NCI-H460 (cell line): ENCODE measurements at regions not wholly inside any gene's neighbourhood (a gene's known extent, or its start where the extent isn't known, plus 50 kb on each side); places are given as distances from the start of the nearest gene placed in this dataset.
A peak's percentile ranks its signal among the peaks of the same experiment; 100 is the strongest.

Source experiments
- DNase-seq: peaks from one replicate; pipeline ENCODE4 v3.0.0-alpha.2; 2016; ENCODE audit warnings: low read depth; ENCODE audit errors: extremely low read depth

DNA sequence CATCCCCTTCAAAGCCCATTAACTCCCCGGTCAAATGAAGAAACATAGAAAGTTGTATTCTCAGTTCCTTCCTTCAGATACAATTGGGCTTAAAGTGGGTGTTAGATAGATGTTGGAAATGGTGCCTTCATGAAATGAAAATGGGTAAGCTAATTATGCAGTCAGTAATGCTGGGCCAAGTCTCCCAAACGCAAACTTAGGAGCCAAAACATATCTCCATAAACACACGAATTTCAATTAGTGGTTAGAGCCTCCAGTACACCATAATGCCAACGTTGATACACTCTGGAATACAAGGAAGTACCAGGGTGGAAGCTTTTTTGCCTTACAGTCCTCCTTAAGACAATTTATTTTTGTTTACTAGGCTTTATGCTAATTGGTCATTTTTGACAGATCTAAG lies 1059.0 kb downstream of the TUSC7 start:
- no peak for DNase-seq

DNA sequence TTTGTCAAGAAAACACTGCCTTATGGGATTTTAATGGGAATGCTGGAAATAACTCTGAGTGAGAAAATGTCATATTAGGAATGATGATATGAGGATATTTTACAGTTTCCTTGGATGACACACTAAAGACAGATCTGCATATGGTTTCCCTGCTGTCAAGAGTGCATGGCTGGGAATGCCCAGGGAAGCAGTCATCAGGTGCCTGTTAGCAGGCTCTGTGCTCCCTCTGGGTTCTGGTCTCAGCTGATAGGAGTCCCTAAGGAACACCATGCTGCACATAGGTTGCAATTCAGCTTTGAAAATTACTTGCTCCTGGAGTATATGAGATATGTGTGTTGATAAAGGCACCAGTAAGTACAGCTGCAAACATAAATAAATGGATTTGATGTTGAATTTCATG lies 1064.6 kb downstream of the TUSC7 start:
- DNase-seq, result no peak

DNA sequence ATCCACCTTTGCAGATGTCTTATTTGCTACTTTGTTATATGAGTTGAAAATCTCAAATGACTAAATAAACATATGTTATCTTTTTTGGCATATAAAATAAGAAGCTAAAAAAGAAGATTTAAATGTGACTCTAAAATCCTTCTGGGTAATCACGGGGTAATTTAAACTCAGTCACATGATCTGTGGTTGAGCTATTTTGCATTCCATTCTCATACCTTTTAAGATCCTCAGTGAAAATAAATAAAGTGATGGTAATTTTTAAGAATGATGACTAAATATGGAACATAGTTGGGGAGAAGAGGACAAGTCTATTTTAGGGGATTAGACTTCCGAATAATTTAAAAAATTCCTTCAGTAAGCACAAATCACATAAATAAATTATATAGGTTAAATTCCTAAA lies 1076.8 kb downstream of the TUSC7 start:
- DNase-seq, result no peak

DNA sequence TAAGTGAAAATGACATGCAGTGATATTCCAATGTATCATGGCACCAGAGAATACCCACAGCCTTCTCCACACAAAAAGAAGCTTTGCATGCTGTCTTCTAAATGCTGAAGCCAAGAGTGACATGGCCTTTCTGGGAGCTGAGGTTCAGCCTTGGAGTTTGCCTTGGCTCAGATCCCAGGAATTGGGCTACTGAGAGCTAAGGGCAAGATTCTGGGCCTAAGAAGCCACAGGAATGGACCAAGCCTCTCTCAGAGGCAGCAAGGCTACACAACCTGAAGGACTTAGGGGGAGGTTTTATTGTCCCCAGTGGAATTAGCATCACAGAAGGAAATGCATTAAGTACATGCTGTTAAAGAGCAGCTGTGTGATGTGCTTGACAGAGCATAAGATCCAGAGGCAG lies 1078.5 kb downstream of the TUSC7 start:
- no peak for DNase-seq

DNA sequence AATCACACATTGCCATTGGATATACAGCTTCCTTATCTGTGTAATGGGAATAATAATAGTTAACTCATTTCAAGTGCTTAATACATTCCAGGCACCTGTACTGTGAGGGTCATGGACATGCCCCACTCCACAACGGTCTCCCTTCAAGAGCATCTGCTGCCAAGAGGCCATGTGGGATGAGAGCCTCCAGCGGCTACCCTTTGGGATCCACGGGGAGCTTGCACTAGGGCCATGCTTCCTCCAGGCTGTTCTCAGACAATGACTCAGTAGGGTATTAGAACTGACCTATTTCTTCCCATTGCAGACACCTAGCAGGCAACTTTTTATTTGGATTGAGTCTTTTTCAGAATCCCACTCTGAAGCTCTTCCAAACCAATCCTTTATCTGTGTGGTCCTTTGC lies 1078.9 kb downstream of the TUSC7 start:
- DNase-seq, result no peak

DNA sequence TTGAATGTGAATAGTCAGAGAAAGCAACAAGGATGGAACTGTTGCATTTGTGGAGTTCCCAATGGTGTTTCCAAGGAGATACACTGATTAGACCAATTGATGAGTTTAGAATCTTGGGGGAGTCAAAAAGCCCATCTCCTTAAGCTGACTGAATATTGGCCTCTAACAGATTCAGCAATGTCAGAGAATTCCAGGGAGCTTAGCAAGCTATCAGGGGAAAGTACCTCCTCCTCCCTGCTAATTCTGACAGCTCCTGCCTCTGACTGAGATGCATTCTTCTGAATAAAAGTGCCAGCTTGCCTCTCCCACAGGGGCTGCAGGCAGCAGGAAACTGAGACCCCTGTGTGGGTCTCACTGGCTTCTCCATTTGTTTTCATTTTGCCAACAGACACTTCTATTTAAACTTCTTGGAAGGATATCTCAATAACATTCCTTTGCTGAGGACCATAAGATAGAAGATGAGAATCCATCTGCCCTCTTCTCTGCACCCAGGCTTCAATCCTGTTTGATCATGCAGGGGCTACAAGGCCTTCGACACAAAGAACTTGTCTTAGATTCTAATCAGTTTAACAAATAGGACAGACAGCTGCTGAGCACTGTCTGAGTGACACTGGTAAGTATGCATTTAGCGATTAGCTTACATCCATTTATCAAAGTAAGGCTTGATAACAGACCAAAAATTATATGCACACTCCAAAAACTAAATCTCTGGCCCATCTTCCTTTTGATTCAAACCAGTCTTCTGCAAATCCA lies 1080.8 kb downstream of the TUSC7 start:
- DNase-seq, result no peak

DNA sequence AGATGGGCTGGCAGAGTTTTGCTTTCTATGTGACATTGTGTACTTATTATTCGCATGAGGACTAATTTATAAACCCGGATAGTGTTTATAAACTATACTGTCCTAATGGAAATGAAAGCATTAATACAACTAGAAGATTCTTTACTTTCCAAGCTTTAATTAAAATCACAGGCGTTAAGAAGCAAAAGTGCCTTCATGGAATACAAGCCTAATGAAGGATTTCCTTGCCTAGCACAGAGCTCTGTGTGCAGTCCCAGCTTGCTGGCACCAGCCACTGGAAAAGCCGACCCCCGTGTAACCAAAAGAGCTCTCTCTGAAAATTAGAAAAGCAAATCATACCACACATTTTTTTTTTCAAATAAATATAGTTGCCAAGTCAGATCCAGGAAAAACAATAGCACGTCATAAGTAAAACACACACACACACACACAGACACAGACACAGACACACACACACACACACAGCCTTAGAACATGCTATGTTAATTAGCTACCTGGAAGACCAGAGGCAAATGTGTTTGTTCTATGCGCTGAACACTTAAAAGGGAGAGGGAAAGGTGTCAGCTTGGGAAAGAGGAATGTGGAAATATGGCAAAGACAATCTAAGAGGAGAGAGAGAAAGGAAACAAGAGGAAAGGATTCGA lies 1084.2 kb downstream of the TUSC7 start:
- DNase-seq, result no peak

DNA sequence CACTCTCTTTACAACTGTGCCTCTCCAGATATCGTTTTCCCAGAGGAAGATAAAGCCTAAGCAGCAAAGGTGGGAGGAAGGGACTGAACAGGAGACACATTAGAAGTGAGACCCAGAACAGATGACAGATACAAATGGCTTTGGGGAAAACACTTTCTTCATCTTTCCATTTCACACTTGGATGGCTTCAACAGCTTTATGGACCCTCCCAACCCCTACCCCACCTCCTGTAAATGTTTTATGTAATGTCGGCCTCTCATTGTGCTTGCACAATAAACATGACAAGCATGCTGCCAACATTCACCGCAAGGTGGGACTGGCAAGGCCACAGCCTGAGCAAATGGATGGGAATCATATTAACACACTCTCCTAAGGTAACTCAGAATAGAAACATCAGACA lies 1088.6 kb downstream of the TUSC7 start:
- no peak for DNase-seq

DNA sequence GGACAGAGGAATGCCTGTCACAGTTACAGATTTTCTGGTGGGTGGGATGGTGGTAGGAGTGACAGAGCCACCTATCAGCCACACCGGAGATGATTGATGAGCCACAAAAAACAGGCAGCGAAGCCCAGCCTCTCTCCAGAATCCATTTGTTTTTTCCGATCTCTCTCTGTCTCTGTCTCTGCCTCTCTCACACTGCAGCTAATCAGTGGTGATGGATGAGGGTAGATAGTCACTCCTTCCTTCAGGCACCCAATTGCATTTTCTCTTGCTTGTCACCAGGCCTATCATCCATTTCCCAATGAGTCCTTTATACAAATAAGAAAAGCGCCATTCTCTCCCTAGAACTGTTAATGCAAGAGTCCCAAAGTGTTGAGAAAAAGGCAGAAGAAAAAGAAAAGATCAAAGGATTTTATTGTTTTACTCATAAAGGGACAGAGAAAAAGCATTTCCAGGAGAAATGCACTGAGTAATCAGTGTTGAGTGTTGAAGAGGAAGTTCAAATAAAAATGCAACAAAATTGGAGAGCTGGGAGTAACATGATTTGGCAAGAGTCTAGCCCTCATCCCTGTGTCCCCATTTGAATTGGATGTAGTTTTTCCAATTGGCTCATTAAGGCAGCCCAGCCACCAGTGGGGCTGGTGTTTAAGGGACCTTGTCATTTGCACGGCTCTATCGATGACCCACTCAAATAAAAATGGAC lies 1089.3 kb downstream of the TUSC7 start:
- no peak for DNase-seq

DNA sequence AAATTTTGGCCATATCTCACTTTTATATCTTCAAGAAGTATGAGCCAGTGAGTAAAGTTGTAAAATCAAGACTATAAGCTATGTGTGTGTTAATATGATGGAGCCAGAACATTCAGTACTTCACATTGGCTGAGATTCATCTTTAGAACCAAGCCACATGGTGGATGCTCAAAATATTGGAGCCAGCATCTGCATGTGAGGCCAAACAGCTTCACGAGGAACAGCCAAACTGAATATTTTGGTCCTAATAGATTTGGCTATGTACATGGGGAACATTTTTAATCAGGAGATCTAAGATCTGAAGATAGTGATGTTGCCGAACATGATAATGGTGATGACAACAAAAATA lies 1089.8 kb downstream of the TUSC7 start:
- no peak for DNase-seq

DNA sequence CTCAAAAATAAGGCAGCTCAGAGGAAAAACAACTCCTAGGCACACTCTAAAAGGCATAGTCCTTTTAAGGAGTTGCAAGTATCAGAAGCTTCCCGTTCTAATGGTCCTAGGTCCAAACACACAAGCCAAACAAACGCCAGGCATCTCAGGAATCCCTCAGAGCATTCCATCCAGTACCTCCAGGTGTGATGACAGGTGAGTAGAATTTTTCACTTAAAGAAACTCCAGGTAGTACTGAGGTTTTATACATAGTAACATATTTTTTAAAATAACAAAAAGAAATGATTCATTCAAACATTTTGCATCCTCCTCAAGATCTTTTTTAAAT lies 1092.3 kb downstream of the TUSC7 start:
- DNase-seq, result no peak

DNA sequence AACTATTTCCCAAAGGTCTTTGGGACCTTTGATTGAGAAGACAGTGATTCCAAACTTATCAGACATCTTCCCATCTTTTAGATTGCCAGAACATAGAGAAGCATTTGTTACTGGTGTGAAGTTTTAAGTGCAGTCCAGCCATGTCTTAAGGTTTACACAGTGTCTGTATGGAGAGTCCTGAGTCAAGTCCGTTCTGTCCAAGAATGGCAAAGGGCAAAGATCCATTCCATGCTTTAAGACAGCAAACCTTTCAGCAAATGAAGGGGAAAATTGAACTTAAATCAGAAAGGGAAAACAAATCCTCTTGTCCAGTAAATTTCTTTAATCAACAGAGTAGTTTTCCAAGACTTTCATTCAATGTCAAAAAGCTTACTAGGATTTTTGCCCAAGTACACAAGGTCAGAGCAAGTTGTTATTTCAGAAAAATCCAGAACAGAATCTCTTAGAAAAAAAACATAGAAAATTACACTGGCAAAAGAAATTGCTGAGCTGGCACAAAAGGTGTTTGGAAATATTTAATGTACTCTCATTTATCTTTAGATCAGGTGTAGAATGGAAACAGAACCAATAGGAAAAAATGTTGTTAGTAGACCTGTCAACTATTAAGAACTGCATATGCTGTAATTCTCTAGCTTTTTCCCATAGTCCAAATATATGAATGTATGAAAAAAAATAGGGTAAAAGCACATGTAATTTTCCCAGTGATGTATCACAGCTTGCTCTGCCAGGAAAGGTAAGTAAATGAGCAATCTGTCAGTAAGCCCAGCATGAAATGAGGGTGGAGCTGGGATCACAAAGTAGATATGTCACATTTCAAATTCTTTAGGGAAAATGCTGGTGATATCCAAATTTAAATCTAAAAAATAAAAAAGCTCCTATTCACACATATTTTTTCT lies 1099.9 kb downstream of the TUSC7 start:
- no peak for DNase-seq

DNA sequence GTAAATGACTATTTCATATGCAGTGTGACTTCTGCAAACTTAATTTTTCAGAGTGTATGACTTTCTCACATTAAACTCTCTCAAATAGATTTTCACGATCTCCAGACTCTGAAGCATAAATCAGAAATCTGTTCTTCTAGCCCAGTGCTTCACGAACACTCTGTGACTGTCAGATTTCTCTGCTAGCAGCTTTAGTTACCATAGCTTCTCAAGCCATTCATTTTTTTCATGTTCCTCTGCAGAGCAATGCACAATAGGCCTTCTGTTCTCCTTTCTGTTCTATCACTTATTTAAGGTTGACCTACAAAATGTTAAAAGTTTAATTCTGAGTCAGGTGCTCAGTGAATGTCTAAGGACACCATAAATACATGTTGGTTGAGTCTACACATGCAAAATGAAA lies 1102.2 kb downstream of the TUSC7 start:
- DNase-seq, result no peak

DNA sequence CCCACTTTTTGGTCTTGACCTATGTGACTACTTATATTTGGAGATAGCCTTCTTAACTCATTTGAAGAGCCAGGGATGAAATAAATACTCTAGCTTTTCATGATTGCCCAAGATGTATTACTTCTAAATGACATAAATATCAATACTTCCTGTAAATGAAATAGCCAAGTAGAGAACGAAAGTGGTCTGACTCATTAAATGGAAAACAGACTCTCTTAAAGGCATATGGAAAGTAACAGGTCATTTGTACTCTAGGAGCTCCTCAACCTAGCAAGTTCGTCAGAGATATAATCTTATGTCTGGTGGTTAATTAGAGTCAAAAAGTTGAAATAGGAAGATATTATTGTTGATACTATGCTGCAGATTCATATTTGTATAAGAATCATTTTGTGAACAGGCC lies 1105.4 kb downstream of the TUSC7 start:
- DNase-seq, result no peak

DNA sequence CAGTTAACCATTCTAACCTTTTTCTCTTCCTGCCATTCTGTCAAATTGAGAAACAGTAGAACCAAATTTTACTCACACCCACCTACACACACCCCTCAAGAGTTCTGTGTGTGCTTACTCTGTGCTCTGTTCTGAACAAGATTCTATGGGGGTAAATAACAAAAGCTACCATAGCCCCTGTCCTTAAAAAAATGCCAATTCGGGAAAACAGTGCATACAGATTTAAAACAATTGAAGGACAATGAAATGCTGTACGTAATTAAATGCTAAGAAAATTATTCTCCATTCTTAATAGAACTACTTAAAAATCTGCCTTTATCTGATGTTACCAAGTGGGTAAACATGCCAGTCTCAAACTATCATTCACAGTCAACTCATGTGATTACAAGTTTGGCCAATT lies 1107.5 kb downstream of the TUSC7 start:
- DNase-seq, result no peak

DNA sequence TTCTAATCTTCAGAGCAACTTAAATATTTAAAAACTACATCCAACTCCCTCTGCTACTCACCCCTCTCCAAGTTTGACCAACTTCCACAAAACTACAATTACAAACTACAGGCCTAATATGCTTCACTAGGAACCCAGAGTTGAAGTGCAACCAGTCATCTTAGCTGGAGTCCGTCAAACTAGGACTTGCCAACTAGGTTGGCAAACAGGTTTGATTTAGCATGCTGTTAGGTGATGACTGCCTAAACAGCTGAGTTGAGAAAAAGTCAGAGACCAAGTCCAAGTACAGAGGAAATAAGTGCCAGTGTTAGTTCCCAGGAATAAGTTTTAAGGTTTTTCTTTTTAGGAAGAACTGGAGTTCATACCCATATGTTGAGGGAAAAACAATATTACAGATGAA lies 1109.0 kb downstream of the TUSC7 start:
- no peak for DNase-seq

DNA sequence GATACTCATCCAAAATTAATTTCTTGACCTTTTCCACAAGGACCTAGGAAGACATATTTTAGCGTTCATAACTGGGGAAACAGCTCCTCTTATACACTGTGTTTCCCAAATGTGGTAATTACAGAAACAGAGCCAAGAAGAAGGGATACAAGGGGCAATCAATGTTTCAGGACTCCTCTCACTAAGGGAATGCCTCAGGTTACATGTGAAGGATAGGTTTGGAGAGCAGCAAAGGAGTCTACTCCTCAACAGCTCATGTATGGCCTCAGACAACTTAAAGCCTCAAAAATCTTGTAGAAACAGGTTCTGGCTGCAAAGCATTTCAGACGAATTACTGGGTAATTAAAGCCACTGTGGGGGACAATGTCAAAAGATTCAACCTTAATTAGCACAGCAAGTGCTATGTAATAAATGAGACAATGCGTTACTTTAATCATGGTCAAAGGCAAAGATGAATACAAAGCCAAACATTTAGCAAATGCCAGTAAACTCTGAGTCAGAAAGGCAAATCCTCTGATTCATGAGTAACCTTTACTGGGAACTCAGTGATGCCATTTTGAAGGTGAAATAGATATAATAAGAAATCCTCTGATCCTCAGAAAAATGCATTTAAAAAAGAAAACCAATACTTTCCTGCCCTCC lies 1111.2 kb downstream of the TUSC7 start:
- peak; percentile 63 for DNase-seq

DNA sequence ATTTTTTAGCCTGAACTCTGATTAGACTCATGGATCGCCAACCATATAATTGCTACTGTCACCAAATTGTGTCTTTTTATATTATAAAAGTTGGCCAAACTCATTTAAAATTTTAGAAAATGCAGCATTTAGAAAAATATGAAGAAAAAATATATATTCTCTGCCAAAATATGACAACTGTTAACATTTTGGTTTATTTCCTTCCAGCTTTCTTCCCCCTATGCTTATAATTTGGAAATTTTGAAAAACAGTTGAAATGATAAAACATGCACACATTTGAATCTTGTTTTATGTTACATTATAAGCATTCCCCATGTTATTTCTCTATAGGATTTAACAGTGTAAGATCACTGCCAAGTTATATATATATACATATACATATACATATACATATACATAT lies 1112.8 kb downstream of the TUSC7 start:
- DNase-seq, result no peak

DNA sequence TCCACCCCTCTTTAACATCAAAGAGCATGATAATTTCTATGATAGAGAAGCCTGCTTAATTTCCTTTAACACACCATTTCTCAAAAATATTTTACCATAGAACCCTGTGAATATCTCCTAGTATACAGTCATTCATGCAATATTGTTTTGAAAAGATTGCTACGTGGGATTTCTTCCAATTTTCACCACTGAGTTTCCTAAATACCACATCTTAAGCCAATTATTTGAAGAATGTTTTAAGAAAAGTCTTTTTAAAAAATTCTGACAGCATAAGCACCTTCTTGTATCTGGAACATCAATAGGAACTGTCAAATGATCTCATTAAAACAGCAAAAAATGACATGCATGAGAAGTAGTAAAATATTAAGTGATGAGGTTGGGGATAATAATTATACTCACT lies 1126.7 kb downstream of the TUSC7 start:
- DNase-seq, result no peak

DNA sequence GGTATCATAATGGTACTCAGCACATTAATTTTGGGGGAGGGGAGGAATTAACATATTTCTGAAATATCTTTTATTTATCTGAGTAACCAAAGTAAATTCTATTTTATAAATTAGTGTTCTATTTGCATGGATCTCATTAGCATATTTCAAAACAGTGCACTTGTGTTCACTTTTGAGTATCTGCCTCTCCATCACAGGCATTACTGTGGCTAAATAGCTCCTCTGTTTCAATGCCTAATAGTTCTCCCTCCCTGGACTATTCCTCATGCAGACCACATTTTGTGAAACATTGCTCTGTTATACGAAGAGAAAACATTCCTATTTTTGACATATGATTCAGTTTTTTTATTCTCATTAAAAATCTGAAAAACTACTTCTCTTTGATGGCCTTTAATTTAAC lies 1127.8 kb downstream of the TUSC7 start:
- DNase-seq, result no peak

DNA sequence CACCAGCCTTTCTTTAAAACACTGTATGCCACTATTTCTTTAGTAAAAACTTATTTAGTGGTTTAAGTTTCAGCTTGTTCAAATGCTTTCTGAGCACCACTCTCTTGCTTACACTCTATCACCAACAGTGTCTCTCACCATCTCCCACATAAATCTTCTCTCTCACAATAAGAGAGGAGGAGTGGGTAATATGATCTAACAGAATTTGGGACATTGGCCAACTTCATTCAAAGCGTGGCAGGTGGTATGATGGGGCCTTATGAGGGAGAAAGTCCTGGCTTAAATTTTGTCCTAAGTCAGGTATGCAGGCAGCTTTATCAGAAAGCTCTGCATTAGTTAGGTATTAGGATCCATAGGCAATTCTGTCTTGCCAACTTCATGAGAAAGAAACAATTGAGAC lies 1132.5 kb downstream of the TUSC7 start:
- no peak for DNase-seq
